ENCODE measurements at regions not wholly inside any gene's neighbourhood (a gene's known extent, or its start where the extent isn't known, plus 50 kb on each side); places are given as distances from the start of the nearest gene placed in this dataset.

- intact Hi-C loops (cut with micrococcal nuclease; ENCODE audit: unreplicated experiment) = loop anchor here (1.0 to 2.0 kb wide), 5 partner anchors 28 to 390 kb away; no protein-coding TSS in a partner anchor
- H3K27ac ChIP-seq (ENCODE audit: control insufficient read depth, insufficient read depth) = no peak overlapping the region
- TF ChIP-seq MYC (IDR thresholded peaks at IDR 0.05; ENCODE audit: insufficient read depth, insufficient read length, insufficient replicate concordance, low read length, severe bottlenecking) (no peak), CHD2 (IDR thresholded peaks at IDR 0.05; ENCODE audit: borderline replicate concordance, low read depth, low read length) (peak; percentile 50; the same call in 1 of the 2 replicates), E2F4 (IDR thresholded peaks at IDR 0.05; ENCODE audit: low read depth, low read length) (no peak), ZNF207 (IDR thresholded peaks at IDR 0.05; ENCODE audit: borderline replicate concordance) (no peak), RAD21 (IDR thresholded peaks at IDR 0.05; ENCODE audit: insufficient read depth, low read depth, low read length) (peak; percentile 86), EGR1 (IDR thresholded peaks at IDR 0.05; ENCODE audit: borderline replicate concordance in 1 of 2, low read depth in 2 of 2, low read length in 2 of 2) (no peak), ZNF24 (IDR thresholded peaks at IDR 0.05) (0 out of 2 replicates have a peak, but pooled peaks have one; percentile 17), POU2F2 (IDR thresholded peaks at IDR 0.05; ENCODE audit: borderline replicate concordance, low read depth, low read length) (0 out of 3 replicates have a peak, but pooled peaks have one; percentile 21), CTCF (IDR thresholded peaks at IDR 0.05 in 2 of 3, conservative IDR thresholded peaks at IDR 0.05 in 1 of 3; ENCODE audit: control insufficient read depth in 2 of 3, extremely low read depth in 1 of 3, insufficient read depth in 1 of 3, low read depth in 3 of 3, low read length in 3 of 3) (peak; percentile 53 to 81 (median 62)), SMC3 (IDR thresholded peaks at IDR 0.05; ENCODE audit: borderline replicate concordance, low read length) (peak; percentile 92; the same call in 1 of the 2 replicates)
- TF ChIP-seq, protein P1, sequence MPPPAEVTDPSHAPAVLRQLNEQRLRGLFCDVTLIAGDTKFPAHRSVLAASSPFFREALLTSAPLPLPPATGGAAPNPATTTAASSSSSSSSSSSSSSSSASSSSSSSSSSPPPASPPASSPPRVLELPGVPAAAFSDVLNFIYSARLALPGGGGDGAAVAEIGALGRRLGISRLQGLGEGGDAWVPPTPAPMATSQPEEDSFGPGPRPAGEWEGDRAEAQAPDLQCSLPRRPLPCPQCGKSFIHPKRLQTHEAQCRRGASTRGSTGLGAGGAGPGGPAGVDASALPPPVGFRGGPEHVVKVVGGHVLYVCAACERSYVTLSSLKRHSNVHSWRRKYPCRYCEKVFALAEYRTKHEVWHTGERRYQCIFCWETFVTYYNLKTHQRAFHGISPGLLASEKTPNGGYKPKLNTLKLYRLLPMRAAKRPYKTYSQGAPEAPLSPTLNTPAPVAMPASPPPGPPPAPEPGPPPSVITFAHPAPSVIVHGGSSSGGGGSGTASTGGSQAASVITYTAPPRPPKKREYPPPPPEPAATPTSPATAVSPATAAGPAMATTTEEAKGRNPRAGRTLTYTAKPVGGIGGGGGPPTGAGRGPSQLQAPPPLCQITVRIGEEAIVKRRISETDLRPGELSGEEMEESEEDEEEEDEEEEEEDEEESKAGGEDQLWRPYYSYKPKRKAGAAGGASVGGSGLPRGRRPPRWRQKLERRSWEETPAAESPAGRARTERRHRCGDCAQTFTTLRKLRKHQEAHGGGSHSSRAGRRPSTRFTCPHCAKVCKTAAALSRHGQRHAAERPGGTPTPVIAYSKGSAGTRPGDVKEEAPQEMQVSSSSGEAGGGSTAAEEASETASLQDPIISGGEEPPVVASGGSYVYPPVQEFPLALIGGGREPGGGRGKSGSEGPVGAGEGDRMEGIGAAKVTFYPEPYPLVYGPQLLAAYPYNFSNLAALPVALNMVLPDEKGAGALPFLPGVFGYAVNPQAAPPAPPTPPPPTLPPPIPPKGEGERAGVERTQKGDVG (CRISPR knock-in tag; IDR thresholded peaks at IDR 0.05) = no peak
- TF ChIP-seq, protein P2, sequence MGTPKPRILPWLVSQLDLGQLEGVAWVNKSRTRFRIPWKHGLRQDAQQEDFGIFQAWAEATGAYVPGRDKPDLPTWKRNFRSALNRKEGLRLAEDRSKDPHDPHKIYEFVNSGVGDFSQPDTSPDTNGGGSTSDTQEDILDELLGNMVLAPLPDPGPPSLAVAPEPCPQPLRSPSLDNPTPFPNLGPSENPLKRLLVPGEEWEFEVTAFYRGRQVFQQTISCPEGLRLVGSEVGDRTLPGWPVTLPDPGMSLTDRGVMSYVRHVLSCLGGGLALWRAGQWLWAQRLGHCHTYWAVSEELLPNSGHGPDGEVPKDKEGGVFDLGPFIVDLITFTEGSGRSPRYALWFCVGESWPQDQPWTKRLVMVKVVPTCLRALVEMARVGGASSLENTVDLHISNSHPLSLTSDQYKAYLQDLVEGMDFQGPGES (IDR thresholded peaks at IDR 0.05) = no peak
Observed at GRCh38 chr4:112031712-112032328, 113.4 kb upstream of the FAM241A start.

More at GRCh38 chr4:112031712-112032328, 113.4 kb upstream of the FAM241A start:
- Histone ChIP-seq H3K4me2 (ENCODE audit: control insufficient read depth, insufficient read depth) (no peak overlapping the region), H3K36me3 (ENCODE audit: control insufficient read depth in 2 of 2, insufficient read depth in 2 of 2, low read length in 1 of 2) (no peaks in the 10 kb centered on the region), H3K9me3 (replicated peaks; ENCODE audit: control insufficient read depth, insufficient read depth, low read length) (no peaks in the 10 kb centered on the region; the same call in 2 of the 3 replicates), H3K79me2 (ENCODE audit: control insufficient read depth, insufficient read depth, low read length) (no peaks in the 10 kb centered on the region), H3K9ac (ENCODE audit: control insufficient read depth, insufficient read depth, low read length) (no peak overlapping the region), H4K20me1 (ENCODE audit: control insufficient read depth, insufficient read depth) (no peaks in the 10 kb centered on the region), H3K27me3 (replicated peaks in 1 of 2; ENCODE audit: control insufficient read depth in 2 of 2, insufficient read depth in 2 of 2, low read length in 1 of 2) (no peaks in the 10 kb centered on the region), H2AFZ (ENCODE audit: control insufficient read depth, low read depth, low read length) (no peak overlapping the region), H3K4me3 (no peak overlapping the region), H3K4me1 (ENCODE audit: control insufficient read depth, insufficient read depth, low read length) (no peaks in the 10 kb centered on the region)
- in situ Hi-C loops (cut with MboI) = loop anchor here (5.0 to 25.0 kb wide), 5 partner anchors 85 to 1395 kb away; no protein-coding TSS in a partner anchor
- POLR2A ChIA-PET = interaction anchor here (1.2 to 1.3 kb wide), 2 partner anchors 72 to 88 kb away, joined by 3 to 4 read pairs; no protein-coding TSS in a partner anchor
- RAD21 ChIA-PET (ENCODE audit: unreplicated experiment) = interaction anchor here (0.6 to 5.7 kb wide), 24 partner anchors 20 to 390 kb away, joined by 3 to 214 read pairs (median 6); no protein-coding TSS in a partner anchor
- SMC1A ChIA-PET (ENCODE audit: uncharacterized antibody, unreplicated experiment) = interaction anchor here (0.6 to 7.1 kb wide), 43 partner anchors 10 to 399 kb away, joined by 3 to 289 read pairs (median 6); no protein-coding TSS in a partner anchor
- FAIRE-seq (peak; percentile 75), ATAC-seq (peak; percentile 93), DNase-seq (ENCODE audit: low read depth, low spot score) (peak; percentile 13)
- 15% methylated on average over 6 of the region's 6 CpGs for WGBS (ENCODE audit: insufficient coverage, insufficient replicate concordance, low lambda C conversion rate, missing lambda C conversion rate)
- CTCF ChIA-PET = interaction anchor here (0.6 to 7.3 kb wide), 47 partner anchors 9 to 751 kb away, joined by 3 to 392 read pairs (median 5); no protein-coding TSS in a partner anchor
- BruUV-seq (replicated peaks) = no TSS peak
